NCI-H2196 (cell line): ENCODE measurements at regions not wholly inside any gene's neighbourhood (a gene's known extent, or its start where the extent isn't known, plus 50 kb on each side); places are given as distances from the start of the nearest gene placed in this dataset.

ENCODE experiments used
- DNase-seq: peaks from one replicate; lab custom pipeline; 2025; ENCODE audit not compliant: unreplicated experiment; lab: John Stamatoyannopoulos, UW

DNA sequence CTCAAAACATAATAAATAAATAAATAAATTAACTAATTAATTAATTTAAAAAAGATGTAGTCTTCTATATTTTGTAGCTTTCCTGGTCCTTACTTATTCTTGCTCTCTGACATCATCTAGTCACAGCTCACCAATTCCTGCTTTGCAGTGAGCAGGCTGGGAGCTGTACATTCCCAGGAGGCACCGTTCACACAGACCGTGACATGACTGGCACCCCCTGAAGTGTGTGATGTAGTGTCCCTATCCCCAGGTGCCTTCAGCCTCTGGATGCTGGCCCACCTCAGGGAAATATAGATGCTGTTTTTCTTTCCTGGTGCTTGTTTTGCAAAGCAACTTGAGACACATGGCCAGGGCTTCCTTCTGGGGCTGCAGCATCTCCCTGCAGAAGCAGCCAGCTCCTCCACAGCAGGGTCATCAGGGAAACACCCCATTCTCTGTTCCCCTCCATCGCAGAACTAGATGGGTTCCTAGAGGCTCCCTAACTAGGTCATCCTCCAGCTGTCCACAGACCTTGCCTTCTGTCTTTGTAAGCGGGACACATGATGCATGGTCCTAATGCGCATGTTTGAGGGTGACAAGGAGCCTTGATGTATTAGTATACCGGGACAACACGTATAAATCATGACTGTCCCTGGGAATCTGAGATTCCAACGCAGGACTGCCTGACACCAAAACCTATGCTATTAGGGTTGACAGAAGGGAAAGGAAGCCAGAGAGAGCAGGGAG is 76.4 kb downstream of the RHOB start:
- DNase-seq: no peak

DNA sequence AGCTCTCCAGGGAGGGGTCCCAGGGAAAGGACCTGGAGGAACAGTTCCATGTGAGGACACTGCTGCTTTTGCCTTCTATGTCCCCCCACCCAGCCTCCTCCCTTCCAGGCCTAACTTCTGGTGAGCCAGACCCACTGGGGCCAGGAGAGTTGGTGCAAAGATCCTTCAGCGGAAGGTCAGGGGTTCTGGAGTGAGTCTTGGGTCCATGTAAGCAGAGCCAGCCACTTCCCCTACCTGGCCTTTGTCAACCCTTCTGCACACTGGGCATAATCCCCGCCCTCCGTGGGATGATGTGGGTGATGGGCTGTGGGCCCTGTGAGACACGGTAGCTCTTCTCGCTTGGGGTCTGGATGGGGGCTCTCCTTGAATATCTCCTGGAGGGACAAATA is 76.9 kb downstream of the RHOB start:
- no peak for DNase-seq

DNA sequence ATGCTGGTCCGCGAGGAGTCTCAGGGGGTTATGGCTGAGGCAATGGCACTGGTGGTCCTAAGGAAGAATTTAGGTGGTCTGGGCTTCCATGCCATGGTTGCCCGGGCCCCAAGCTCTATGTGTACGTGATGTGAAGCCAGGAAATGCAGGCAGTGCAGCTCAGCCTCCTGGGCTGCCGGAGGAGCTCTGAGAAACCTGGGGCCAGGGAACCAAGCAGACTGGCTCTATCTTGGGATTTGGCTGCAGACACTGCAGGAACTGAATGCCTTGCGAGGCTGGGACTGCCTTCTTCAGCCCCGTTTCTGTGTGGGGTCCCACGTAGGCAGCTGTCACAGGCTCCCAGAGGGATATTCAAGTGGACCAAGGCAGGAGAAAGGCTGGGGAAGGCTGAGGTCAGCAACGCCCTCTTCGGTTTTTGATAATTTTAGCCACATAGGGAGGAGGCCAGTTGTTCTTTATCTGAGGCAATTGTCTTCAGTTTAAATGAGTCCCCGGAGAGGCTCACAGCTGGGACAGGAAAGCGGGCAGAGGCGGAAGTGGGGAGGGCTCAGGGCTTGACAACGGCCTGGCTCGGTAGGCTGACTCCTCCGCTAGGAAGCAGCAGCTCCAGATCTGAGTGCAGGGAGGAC is 77.7 kb downstream of the RHOB start:
- no peak for DNase-seq

DNA sequence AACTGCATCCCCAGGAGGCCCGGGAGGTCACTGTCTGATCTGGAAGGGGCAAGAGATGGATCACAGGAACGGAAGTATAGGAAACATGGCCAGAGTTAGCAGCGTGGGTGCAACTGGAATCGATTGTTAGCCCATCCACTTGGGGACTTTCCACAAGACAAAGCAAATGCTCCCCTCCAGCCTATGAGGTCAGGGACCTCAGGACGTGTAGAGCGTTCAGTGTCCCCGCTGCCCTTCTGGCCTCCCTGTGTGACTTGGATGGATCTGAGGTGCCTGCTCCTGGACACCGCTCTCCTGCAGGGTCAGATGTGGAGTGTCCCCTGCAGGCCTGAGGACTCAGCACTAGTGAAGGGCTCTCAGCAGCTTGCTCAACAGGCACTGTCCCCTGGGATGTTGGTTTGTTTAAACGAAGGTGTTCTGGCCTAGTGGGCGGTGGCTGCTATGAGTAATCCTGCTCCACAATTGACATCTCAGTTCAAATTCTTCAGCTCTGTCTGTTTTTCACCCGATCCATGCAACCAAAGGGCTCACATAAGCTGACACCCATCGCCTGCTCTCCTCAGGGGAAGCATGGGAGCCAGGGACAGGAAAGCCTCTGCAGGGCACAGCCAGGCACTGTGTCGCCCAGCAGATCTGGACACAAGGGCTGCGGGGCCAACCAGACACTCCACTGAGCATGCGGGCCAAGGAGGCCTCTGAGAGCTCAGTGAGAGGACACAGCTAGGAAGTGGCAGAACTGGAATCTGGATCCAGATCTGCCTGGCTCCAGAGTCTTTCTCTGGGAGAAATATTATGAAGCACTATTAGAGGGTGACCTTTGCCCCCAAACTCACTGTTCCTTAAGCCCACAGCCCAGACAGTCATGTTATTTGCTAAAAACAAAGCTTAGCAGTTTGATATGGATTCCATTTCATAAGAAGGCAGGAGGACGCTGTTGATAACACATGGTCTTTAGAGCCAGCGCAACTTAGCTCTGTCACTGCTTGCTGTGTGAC is 78.5 kb downstream of the RHOB start:
- DNase-seq: no peak

DNA sequence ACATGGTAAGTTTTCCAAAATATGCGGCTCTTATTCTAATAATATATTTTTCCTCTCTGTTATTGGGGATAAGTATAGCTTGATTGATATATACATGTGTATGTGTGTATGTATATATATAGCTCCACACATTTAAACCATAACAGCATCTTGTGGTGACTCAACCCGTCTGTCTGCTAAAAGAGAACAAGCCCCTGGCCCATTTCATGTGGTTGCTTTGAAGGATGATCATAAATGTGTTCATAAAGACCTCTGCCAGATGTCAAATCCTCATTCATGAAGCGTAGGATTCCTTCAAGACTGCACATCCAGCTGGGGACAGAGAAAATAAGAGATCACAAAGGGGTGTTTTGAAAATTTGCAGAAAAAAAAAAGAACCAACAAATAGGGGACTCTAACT is 79.3 kb downstream of the RHOB start:
- no peak for DNase-seq

DNA sequence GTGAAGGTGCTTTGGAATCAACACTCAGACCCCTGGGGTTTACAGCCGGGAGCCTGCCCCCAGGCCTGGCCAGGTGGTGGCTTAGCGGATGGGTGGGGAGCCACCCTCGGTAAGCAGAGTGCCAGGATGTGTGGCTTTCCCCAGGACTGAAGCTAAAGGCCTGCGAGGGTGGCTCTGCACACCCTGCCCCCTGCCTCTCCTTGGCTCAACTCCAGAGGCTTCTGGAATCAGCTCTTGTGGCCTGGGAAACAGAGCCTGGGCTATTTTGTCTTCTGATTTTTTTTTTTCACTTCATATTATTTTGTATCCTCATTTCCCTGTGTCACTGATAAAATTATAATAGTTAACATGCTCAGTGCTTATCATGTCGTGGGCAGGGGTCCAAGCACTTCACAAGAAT is 79.8 kb downstream of the RHOB start:
- DNase-seq: peak; percentile 14

DNA sequence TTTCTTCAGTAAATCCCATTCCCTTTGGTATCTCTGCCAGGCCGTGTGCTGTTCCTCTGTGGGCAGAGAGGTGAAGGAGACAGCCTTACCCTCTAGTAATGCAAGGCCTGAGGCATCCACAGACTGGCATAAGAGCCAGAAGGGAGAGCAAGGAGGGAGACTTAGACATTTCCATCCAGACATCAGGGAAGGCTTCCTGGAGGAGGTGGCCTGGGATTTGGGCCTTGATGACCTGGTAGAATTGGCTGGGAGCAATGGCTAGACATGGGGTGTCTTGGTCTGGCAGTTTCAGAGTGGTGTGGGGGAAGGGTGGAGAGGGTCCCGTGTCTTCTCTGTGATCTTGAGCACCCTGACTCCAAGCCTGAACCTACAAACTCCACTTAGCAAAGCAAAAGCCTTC is 81.8 kb downstream of the RHOB start:
- DNase-seq: no peak

DNA sequence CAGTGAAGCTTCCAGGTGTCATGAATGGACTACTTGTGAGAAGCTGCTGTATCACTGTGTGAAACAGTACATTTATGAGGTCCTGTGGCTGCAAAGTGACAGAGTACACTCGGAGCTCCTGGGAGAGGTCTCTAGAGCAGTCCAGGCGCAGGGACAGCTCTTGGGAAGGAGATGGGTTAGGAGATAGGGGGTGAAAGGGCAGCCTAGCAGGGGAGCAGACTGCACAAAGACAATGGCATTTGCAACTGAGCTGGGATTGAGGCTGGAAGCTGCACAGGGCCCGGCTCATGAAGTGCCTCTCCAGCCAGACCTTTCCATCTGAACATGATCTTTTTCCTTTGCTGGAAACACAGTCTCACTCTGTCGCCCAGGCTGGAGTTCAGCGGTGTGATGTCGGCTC is 83.6 kb downstream of the RHOB start:
- DNase-seq: no peak

DNA sequence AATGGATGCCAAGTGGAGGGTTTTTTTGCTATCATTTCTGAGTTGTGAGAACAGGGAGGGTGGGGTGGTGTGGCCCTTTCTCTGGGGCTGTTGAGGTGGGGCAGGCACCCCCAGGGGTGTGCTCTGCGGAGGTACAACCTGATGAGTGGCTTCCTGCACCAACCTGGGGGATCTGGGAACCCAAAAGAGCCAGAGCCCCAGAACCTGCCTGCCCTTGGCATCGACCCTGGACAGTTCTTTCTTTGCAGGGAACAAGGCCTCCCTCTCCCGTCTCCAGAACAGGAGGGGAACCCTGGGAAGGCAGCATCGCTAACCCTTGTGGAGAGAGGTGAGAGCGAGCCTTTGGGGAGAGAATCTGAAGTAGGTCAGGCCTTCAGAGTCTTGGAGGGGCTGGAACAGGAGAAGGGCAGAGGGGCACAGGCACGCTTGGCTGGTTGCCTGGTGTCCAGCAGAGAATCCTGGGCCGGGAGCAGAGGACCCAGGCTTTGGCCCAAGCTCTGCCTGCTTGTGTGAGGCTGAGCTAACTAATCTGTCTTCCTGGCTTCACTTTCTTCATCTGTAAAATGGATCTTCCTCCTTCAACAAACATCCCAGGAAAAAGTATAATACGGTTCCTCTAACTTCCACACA is 84.9 kb downstream of the RHOB start:
- DNase-seq: no peak

DNA sequence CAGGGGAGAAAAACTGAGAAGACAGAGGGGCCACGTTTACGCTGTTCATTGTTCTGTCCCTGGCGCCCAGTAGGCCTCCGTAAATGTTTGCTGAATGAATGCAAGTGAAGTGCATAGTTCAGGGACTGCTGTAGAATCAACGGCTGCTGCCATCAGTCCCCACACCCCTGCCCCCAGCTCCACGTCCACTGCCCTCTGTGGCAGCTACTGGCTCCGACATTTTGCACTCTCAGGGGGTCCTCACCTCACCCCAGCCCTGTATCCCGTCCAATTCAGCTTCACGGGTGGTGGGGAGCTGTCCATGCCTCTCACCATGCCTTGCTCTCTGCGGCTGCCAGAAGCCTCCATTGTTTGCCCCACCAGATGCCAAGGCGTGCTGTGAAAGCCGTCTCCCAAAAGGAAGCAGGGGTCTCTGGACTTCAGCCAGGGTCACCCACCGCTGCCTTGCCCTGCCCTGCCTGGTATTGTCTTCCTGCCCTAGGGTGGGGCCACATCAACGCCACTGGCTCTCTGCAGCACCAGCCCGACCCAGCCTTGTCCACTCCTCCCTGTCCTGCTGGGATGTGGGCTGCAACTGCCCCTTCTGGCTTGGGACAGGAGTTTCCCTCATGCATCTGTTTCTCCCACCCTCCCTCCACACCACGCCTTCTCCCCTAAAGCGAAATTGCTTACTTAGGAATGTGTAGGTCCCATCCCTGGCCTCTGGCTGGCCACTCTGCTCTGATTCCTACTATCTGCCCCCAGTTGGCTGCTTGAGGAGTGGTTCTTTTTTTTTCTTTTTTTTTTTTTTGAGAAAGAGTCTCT is 86.0 kb downstream of the RHOB start:
- DNase-seq: no peak

DNA sequence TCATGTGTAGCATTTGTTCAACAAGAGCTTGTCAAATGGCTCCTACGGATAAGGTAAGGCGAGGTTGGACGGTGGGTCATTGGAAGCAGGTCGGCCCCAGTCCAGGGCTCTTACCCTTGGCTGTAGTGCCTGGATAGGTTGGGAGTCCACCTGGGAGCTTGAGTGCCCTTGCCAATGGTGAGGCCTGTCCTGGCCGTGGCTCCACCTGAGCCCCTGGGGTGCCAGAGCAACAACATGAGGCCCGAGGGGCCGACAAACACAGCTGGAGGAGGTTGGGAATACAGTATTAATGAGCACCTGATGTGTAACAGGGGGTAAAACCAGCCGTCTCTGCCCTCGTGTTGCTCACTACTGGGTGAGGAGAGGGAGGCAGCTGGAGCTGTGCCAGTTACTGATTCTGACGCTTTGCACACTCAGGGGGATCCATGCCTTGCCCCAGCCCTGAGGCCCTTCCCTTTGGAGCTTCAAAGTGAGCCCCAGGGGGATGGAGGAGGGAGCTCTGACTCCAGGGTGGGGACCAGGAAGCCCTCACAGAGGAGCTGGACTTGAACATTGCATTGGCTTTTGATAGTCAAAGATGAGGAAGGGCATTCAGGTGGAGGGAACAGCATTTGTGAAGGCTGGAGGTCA is 87.2 kb downstream of the RHOB start:
- DNase-seq: no peak

DNA sequence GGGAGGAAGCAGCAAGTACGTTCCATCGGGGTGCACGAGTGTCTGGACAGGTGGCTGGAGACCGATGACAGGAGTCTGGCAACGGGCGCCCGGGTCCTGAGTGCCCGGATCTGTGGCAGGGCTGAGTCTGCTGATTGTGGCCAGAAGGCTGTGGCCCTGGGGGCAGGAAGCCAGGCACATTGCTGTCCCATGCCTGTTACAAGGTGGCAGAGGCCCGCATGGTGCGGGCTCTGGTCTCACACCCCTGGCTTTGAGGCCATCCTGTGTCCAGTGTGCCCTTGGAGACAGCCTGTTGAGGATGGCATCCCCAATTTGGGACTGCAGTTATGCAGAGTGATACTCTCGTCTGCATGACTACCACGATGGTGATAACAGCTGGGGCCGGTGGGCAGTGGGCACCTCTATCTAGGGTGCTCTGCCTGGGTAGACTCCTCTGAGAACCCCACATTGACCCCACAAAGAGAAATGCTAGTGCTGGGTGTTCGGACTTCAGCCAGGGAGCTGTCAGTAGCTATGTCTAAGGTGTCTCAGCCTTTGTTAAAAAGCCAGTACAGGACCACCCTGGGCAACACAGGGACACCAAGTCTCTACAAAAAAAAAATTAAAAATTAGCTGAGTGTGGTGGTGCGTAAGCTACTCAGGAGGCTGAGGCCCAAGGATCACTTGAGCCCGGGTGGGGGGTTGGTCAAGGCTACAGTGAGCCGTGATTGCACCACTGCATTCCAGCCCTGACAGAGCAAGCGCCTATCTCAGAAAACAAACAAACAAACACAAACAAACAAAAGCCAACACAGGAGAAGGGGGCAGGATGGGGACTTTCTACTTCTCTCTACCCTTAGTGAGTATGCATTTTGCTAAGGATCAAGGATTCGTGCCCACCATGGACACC is 88.3 kb downstream of the RHOB start:
- DNase-seq: no peak

DNA sequence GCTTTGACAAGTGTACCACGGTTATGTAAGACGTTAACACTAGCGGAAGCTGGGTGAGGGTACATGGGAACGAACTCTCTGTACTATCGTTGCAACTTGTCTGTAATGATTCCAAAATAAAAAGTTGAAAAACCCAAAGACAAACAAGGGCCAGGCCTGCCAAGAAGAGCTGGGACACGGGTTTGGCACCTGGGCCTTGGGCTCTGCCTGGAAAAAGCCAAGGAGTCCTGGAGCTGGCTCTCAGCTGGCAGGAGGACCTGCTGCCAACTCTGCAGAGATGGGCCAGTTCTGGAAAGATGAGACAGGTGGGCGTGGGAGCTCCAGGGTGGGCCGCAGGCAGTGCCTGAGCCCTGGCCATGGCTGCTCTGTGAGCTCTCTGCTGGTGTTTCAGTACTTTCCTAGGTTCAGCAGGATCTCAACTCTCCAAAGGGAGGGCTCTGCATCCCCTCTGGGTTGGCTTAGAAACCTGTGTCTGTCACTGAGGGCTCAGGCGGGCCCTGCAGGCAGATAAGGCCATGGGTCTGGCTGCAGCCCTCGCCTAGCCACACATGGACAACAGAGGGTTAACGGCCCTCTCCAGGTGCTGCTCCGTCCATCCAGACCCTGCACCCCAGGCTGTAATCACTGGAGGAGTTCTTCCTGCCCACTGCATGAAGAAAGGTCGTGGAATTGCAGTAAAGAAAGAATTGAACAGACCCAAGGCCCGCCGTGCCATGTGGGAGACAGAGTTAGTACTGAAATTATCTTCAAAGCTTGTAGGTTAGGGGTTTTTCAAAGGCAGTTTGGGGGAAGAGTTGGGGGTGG is 89.9 kb downstream of the RHOB start:
- DNase-seq: no peak

DNA sequence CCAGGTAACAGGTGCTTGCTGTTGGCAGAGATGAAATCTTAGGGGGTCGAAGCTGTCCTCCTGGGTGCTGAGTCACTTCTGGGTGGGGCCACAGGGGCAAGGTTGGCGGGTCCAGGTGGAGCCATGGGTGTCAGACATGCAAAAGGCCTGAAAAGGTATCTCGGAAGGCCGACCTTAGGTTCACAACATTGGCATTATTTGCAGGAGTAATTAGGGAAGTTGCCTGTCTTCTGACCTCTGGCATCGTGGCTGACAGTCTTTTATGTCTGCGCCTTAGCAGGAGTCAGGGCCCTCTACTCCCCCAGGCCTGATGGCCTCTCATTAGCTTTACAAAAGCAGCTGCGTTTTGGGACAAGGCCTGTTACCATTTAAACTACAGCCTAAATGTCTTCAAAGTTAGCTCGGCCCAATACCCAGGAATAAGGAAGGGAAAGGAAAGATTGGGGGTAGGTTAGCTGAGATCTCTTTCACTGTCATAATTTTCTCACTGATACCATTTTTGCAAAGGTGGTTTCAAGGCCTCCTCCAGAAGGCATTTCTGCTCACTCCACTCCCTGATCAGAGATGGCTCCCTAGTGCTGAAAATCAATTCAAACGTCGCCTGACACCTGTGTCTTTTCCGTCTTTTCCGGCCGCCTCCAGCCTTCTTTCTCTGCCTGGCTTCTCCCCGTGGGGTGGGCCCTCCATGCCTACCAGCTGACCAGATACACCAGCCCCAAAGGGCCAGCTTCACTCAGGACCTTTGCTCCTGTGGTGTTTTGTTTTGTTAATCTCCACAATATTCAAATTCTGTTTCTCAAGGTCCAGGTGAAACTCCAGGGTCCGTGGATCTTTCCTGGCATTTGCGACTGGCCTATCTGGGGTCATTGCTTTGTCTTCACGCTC is 90.8 kb downstream of the RHOB start:
- no peak for DNase-seq

DNA sequence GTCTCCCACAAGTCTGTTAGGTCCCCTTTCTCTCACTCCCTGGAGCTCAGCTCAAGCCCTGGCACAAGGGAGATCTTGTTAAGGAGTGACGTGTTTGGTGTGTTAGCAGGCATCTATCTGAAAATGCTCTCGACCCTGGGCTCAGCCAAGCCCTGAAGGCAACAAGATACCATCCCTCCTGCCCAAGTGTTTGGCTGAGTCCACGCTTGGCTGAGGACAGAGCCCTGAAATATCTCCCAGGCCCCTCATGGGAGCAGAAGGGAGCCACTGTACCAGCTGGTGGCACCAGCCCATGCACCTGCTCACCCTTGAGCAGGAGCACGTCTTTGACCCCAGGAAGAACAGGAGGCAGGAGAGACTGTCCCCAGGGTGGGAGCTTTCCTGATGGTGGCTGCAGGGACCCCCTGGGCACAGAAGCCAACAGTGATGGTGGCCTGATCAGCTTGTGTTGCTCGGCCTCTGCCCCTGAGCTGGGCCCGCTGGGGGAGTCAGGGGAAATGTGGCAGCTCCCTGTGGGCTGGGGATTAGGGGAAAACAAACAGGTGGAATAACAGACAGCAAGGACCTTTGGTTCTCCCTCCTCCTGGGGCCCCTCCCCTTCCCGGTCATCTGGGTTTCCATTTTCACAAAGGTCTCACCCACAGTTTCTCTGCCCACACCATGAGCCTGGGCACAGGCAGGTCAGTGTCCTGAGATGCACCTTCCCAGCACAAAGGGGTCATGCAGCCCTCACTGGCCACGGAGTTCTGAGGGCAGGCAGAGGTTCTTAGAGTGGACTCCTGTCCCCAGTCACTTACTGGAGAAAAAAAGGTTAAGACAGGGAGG is 91.6 kb downstream of the RHOB start:
- DNase-seq: peak; percentile 40

DNA sequence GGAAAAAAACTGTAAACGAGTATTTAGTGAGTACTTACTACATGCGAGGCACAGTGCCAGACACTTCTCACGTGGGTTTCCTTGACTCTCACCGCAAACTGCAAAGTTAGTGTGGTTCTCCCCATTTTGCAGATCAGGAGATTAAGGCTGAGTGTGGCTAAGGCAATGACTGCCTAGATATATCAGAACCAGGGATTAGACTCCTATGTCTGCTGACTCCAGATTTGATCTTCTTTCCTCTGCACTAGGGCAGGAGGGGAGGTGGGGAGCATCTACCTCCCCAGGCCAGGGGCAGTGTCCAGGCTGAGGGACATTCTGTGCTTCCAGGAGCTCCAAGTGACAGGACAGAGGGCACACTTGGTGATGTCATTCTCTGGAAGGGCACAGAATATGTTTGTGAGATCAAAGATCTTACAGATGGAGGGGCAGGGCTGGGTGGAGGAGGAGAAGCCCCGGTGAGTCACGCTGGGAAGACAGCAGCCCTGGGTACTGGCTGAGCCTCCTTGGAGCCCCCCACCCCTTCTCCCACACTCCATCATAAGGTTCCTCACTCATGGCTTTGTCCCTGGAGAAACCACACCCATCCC is 92.4 kb downstream of the RHOB start:
- DNase-seq: no peak
